ENCODE measurements at regions not wholly inside any gene's neighbourhood (a gene's known extent, or its start where the extent isn't known, plus 50 kb on each side); places are given as distances from the start of the nearest gene placed in this dataset.

DNA sequence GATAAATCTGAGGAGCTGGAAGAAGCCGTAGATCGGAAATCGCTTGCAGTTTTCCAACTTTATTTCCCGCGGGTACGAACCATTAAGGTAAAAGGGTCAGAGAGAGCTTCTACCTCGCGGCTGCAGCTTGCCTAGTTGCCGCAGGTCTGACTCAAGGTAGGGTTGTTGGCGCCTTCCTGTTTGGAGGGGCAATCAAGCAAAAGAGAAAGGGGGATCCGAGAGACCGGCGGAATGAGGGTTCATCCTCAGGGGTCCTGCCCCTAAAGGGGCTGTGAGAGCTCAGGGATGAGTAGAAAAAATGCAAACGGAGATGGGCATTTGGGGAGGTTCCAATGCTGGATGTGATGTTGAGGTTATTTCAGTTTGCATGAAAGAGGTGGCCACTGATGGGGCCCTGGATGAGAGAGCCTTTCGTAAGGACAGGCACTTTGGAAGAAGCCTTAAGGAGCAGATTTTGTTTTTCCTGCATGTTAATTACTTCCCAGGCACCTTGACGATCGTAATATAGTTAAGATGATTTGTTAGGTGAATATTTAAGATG is 265.4 kb downstream of the CGGBP1 start:
- no peak overlapping the region for H4K91ac ChIP-seq (ENCODE audit: insufficient read length, low read depth, low read length)
- H3K56ac ChIP-seq (ENCODE audit: insufficient read length, low read depth, low read length), result no peak overlapping the region
- H4K20me1 ChIP-seq (ENCODE audit: control insufficient read depth, insufficient read depth, insufficient read length), result no peaks in the 10 kb centered on the region
- TF ChIP-seq, protein P1, sequence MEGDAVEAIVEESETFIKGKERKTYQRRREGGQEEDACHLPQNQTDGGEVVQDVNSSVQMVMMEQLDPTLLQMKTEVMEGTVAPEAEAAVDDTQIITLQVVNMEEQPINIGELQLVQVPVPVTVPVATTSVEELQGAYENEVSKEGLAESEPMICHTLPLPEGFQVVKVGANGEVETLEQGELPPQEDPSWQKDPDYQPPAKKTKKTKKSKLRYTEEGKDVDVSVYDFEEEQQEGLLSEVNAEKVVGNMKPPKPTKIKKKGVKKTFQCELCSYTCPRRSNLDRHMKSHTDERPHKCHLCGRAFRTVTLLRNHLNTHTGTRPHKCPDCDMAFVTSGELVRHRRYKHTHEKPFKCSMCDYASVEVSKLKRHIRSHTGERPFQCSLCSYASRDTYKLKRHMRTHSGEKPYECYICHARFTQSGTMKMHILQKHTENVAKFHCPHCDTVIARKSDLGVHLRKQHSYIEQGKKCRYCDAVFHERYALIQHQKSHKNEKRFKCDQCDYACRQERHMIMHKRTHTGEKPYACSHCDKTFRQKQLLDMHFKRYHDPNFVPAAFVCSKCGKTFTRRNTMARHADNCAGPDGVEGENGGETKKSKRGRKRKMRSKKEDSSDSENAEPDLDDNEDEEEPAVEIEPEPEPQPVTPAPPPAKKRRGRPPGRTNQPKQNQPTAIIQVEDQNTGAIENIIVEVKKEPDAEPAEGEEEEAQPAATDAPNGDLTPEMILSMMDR (conservative IDR thresholded peaks at IDR 0.05), result no peak
- no peaks in the 10 kb centered on the region for H3K9me3 Mint-ChIP-seq
- H3K27me3 ChIP-seq (ENCODE audit: insufficient read depth, low read length), result no peaks in the 10 kb centered on the region; the same call in 1 of the 2 replicates
- no peak overlapping the region for H3T11ph ChIP-seq (ENCODE audit: low read length)
- H3K23me2 ChIP-seq (ENCODE audit: insufficient read length, low read depth, low read length, poor library complexity, severe bottlenecking), result peaks cover 3% of the 10 kb centered on the region
- DNase-seq, result peak; percentile 44
- H3K79me2 ChIP-seq (ENCODE audit: insufficient read depth, low read length), result no peaks in the 10 kb centered on the region
- H2BK120ac ChIP-seq (ENCODE audit: low read depth, low read length, poor library complexity, severe bottlenecking), result no peak overlapping the region
- no peak overlapping the region; a peak in 1 of 7 replicates for H3K27ac Mint-ChIP-seq
- no peak overlapping the region for H2BK5ac ChIP-seq (ENCODE audit: insufficient read length, low read length)
- no peaks in the 10 kb centered on the region; the same call in 1 of the 2 replicates for H3K4me1 ChIP-seq (ENCODE audit: insufficient read depth, low read length)
- H3K9ac ChIP-seq (ENCODE audit: extremely low read depth, insufficient read length, low read length), result no peak overlapping the region
- no peak overlapping the region for H2BK15ac ChIP-seq (ENCODE audit: low read depth, low read length)
- H3K9me3 ChIP-seq (ENCODE audit: control insufficient read depth, low read depth, low read length), result no peaks in the 10 kb centered on the region
- no peak overlapping the region for H2AK5ac ChIP-seq (ENCODE audit: insufficient read length, low read length)
- H4K5ac ChIP-seq (ENCODE audit: insufficient read length, low read depth, low read length), result no peak overlapping the region
- no peaks in the 10 kb centered on the region; a peak in 1 of 7 replicates for H3K36me3 Mint-ChIP-seq (ENCODE audit: insufficient read depth in 1 of 3, low read depth in 3 of 3)
- no peak overlapping the region for H4K8ac ChIP-seq (replicated peaks; ENCODE audit: insufficient read length, low read depth, low read length)
- no CpG with 5 or more reads among the region's 17 CpGs for WGBS (ENCODE audit: extremely low coverage, insufficient read length, low lambda C conversion rate)
- H2BK20ac ChIP-seq (ENCODE audit: low read depth, low read length, poor library complexity, severe bottlenecking), result no peak overlapping the region
- H3K14ac ChIP-seq (ENCODE audit: insufficient read depth, low read length), result no peak overlapping the region
- H3K4ac ChIP-seq (ENCODE audit: low read depth, low read length), result no peak overlapping the region
- H3K4me3 Mint-ChIP-seq, result peak overlapping the region; percentile 76 to 83
- H3K4me2 ChIP-seq (ENCODE audit: insufficient read depth, insufficient read length, low read length), result peak overlapping the region; percentile 69
- no peak overlapping the region for H3K27ac ChIP-seq (ENCODE audit: insufficient read length, low read depth, low read length)
- no peaks in the 10 kb centered on the region for H3K79me1 ChIP-seq (ENCODE audit: insufficient read depth, low read depth, low read length, poor library complexity, severe bottlenecking)
- no peak overlapping the region for H3K23ac ChIP-seq (ENCODE audit: insufficient read length, low read depth, low read length)
- H2AFZ ChIP-seq (ENCODE audit: low read length), result peak overlapping the region; percentile 72
- H3K4me1 Mint-ChIP-seq, result peaks cover 14 to 18% of the 10 kb centered on the region in 2 experiments
- H3K27me3 Mint-ChIP-seq (ENCODE audit: low read depth), result peaks cover 52% of the 10 kb centered on the region
- no peak overlapping the region for H3K18ac ChIP-seq (ENCODE audit: insufficient read length, low read depth, low read length)
- no peak overlapping the region for H2BK12ac ChIP-seq (ENCODE audit: insufficient read length, low read depth, low read length)

Data from H9 (cell line).